CD4-positive, alpha-beta T cell treated with Interleukin-17A for 1 hour (primary cell): ENCODE measurements at regions not wholly inside any gene's neighbourhood (a gene's known extent, or its start where the extent isn't known, plus 50 kb on each side); places are given as distances from the start of the nearest gene placed in this dataset.

ENCODE experiments used
- DNase-seq: peaks from one replicate; pipeline ENCODE4 v3.0.0-alpha.2; 2020

DNA sequence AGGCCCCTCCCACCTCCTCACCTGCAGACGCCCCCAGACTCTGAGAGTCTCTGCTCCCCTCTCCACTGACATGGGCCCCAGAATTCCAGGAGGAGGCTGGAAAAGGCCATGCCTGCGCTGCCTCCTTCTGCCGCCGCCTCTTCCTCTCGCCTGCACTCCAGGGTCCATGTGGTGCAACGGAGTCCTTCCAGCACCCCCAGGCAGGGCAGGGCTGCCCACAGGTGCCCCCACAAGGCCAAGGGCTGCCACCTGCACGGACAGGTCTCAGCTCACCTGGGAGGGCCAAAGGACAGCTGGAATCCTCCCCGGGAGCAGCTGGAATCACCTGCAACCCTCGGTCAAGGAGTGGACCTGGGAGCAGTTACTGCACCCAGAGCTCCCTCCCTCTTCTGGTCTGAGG is 194.9 kb downstream of the RBFOX3 start:
- DNase-seq: no peak

GRCh38 chr17:79415365-79415764 is 195.5 kb downstream of the RBFOX3 start:
- DNase-seq: no peak

DNA sequence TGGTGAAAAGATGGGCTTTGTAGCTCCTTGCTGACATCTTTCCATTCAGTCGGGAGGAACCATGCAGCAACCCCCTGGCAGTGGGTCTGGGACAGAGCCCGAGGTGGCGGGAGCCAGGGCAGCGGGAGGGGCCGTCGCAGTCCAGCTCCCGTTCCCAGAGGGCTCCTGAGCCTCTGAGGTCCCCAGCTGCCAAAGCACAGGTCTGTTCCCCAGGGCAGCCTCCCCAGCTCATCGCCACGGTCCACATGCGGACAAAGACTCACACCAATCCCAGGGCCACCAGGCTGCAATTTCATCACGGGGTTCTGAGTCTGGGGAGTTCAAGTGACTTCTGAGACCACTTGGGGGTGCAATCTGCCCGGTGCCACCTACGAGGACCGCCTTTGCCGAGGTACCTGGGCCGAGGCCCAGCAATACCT is 196.0 kb downstream of the RBFOX3 start:
- no peak for DNase-seq

GRCh38 chr17:79414063-79414792 is 196.6 kb downstream of the RBFOX3 start:
- no peak for DNase-seq

- no peak for DNase-seq
These were observed 197.2 kb downstream of the RBFOX3 start for GRCh38 chr17:79413611-79414010.

DNA sequence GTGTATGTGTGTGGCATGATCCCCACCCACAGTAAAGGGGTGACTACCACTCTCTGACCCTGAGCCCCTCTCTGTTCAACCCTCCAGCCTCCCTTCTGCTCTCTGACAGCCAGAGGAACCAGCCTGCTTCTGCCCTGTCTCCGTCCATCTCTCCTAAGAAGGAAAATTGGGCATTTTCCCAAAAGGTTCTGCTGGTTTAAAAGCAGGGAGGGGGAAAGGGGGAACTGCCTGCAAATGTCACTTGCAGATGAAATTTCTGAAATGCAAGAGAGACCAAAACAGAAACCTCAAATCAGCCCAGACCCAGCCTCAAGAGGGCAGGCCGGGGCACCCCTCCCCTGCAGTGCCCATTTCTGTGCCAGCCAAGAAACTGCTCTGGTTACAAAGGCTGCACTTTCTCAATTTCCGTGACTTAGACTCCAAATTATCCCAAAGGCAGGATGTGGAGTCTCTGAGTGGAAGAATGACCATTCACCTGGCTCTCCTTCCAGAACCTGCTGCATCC is 197.9 kb downstream of the RBFOX3 start:
- DNase-seq: no peak

DNA sequence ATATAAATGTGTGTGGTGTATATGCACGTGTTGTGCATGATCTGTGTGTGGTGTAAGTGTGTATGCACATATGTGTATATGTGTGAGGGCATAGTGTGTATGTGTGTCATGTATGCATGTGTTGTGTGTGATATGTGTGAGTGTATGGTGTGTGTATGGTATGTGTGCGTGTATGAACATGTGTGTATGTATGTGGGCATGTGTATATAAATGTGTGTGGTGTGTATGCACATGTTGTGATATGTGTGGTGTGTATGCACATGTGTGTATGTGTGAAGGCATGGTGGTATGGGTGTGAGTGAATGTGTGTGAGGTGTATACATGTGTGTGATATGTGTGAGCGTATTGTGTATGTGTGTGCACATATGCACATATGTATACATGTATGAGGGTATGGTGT is 198.7 kb downstream of the RBFOX3 start:
- no peak for DNase-seq

GRCh38 chr17:79411419-79411818 is 199.4 kb downstream of the RBFOX3 start:
- DNase-seq: no peak

GRCh38 chr17:79410681-79411080 is 200.2 kb downstream of the RBFOX3 start:
- DNase-seq: no peak

- no peak for DNase-seq
These were observed 202.6 kb downstream of the RBFOX3 start for GRCh38 chr17:79408251-79408650.

GRCh38 chr17:79407385-79407784 is 203.5 kb downstream of the RBFOX3 start:
- no peak for DNase-seq

- no peak for DNase-seq
These were observed 204.5 kb downstream of the RBFOX3 start for GRCh38 chr17:79406316-79406715.

DNA sequence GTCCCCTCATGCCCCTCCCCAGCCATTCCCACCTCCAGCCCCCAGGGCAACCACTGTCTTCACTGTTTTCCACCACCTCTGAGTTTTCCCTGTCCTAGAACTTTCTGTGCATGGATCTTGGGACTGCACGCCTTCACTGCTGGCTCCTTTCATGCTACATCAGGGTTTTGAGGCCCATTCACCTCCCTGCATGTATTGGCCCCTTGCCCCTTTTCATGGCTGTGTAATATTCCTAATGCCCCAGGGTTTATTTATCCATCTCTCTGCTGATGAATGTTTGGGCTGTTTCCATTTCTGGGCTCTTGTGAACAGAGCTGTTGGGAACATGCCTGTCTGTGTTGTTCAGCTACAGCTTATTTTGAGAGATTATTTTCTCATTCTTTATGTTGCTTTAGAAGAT is 205.0 kb downstream of the RBFOX3 start:
- DNase-seq: no peak

GRCh38 chr17:79404136-79404911 is 206.5 kb downstream of the RBFOX3 start:
- no peak for DNase-seq

DNA sequence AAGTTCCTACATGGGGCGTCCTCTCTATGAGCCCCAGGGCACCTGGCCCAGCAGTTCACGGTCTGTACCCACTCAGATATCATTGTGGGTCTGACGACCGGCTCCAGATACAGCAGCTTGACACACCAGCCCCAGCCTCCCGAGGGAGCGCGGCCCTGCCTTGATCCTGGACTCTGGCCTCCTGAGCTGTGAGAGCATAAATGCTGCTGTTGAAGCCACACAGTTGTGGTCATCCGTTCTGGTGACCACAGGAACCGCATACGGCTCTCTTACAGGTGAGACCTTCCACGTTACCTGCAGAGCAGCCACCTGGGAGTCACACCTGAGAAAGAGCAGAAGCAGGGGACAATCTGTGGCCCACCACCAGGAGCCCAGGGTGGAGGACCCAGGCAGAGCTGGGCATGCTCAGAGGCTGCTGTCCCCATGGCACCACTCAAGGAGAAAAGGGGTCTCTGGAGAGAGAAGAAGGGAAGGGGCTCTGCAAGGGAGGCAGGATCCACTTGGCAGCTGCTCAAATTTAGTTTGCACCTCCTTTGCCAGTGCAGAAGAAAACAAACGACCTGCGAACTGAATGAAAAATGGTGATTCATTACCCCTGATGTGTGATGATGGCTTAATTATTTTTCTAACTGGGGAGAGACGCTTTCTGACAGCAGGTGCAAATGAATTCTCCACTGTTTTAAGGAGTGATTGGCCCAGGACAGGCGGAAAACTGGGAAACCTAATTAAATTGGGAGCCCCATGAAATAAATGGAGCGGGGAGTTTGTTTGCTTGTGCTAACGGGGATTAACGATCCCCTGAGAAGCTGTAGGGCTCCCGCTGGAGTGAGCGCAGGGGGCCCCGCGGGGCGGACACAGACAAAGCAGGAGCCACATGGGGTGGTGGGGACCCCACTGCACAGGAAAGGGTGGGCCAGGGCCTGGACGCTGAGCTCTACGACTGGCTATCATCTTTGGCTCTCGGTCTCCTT is 208.9 kb downstream of the RBFOX3 start:
- DNase-seq: no peak

DNA sequence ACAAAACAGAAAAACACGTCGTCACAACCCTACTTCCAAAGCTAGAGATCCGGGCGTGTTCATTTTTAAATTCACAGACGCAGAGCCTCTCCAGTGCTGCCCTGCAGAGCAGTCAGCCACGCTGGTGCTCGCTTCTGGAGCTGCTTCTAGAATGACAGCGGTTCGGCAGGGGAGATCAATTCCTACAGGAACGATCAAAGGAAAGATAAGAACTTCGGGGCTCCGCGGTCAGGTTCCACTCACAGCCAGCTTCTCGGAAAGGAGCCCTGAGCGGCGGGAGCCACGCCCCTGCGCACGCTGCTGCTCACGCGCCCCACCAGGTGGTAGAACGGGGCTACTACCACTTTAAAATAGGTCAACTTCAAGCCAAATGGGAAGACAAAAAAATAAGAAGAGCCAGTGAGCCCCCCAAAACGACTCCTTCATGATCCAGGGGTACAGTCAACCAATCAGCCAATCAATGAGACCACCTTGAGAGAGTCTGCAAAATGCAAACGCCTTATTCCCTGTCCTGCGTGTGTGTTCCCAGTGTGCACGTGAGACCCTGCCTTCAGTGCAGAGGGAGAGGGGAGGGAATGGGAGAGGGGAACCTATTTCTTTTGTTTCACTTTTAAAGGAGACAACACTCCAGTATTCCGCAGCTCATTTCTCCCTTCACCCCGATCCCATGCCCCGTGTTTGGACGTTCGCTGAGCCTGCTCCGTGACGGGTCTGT is 209.7 kb downstream of the RBFOX3 start:
- DNase-seq: peak; percentile 75

GRCh38 chr17:79399610-79400144 is 211.2 kb downstream of the RBFOX3 start:
- DNase-seq: no peak

DNA sequence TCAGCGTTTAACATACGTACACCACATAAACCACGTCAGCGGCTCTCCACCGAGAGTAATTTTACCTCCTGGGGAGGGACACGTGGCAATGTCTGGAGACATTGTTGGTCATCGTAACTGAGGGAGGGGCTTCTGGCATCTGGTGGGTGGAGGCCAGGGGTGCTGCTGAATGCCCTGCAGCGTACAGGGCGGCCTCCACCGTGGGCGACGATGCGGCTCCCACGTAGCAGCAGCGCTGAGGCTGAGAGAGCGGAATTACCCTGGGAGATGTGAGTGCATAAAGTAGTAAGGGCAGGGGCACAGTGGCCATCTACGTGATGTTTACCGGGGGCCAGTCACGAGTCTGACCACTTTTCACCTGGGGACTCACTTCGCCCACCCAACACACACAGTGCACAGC is 212.4 kb downstream of the RBFOX3 start:
- no peak for DNase-seq

GRCh38 chr17:79396696-79397095 is 214.2 kb downstream of the RBFOX3 start:
- no peak for DNase-seq

- no peak for DNase-seq
These were observed 215.3 kb downstream of the RBFOX3 start for GRCh38 chr17:79395545-79395944.

DNA sequence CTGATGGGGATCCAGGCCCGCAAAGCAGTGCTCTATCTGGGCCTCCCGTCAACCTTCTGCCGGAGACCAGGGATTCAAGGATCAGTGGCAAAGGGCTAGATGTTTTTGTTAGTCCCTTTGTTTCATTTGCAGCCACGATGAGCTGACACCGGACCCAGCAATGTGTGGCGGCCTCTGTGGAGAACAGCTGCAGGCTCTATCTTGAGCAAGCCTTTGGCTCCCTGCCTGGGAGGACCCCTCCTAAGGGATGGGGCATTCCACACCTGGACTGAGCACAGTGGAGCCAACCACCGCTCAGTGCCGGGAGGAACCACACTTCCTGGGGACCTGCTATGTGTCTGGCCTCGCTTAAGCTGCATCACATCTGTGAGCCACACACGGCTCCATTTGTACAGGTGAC is 215.8 kb downstream of the RBFOX3 start:
- no peak for DNase-seq
